ENCODE measurements at regions not wholly inside any gene's neighbourhood (a gene's known extent, or its start where the extent isn't known, plus 50 kb on each side); places are given as distances from the start of the nearest gene placed in this dataset.

DNA sequence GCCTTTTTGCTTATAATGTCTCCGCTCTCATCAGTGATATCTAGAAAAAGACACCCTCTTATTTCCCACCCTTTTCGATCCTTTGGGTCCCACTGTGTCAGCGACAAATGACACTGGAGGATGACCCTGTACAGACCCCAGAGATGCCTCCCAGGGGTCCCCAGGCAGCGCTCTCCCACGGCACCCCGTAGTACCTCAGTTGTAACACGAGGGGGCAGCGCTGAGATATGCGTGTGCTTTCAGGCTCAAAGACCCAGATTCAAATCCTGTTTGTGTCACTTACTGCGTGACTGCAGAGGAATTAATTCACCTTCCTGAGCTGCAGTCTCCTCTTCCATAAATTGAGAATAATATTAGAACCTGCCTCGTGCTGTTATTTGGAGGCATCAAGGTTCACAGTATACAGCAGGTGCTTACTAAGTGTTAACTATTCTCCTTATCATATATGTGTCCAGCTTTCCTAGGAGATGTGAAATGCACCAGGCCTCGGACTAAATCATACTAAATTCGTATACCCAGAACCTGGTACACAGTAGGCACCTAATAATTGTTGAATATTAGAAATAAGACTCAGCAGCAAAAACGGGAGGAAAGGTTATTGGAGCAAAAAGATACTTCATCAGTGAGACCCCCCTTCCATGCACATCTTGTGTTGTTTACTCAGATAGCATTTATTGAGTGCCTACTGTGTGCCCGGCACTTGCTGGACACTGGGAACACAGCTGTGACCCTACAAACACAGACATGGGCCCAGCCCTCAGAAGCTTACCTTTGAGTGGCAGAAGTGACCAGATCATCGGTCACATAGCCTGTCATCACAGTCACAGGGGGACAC lies 99.9 kb downstream of the PHETA1 start:
- no peak for DNase-seq
- Histone ChIP-seq H3K4me1 (ENCODE audit: control insufficient read depth in 5 of 5, insufficient read depth in 5 of 5, low read length in 5 of 5) (peaks cover 0 to 14% (median 5%) of the 10 kb centered on the region in 5 donors), H3K9me3 (ENCODE audit: control insufficient read depth in 4 of 4, insufficient read depth in 3 of 4, low read length in 3 of 4) (peaks cover 0 to 5% (median 0%) of the 10 kb centered on the region in 4 donors), H3K27ac (ENCODE audit: low read depth in 1 of 2, low read length in 1 of 2) (no peak overlapping the region), H3K4me3 (no peak overlapping the region), H3K36me3 (ENCODE audit: control insufficient read depth in 4 of 4, insufficient read depth in 4 of 4, low read length in 4 of 4) (no peaks in the 10 kb centered on the region), H3K27me3 (ENCODE audit: control insufficient read depth in 3 of 3, insufficient read depth in 3 of 3, low read length in 2 of 3) (peaks cover 0 to 5% (median 2%) of the 10 kb centered on the region in 3 donors), H3K9ac (ENCODE audit: insufficient read depth in 1 of 2, low read length in 2 of 2) (no peak overlapping the region)
- WGBS, 2 donors = 78 to 84% methylated on average over 16 of the region's 16 CpGs
- TF ChIP-seq, protein P1, sequence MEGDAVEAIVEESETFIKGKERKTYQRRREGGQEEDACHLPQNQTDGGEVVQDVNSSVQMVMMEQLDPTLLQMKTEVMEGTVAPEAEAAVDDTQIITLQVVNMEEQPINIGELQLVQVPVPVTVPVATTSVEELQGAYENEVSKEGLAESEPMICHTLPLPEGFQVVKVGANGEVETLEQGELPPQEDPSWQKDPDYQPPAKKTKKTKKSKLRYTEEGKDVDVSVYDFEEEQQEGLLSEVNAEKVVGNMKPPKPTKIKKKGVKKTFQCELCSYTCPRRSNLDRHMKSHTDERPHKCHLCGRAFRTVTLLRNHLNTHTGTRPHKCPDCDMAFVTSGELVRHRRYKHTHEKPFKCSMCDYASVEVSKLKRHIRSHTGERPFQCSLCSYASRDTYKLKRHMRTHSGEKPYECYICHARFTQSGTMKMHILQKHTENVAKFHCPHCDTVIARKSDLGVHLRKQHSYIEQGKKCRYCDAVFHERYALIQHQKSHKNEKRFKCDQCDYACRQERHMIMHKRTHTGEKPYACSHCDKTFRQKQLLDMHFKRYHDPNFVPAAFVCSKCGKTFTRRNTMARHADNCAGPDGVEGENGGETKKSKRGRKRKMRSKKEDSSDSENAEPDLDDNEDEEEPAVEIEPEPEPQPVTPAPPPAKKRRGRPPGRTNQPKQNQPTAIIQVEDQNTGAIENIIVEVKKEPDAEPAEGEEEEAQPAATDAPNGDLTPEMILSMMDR (IDR thresholded peaks at IDR 0.05; ENCODE audit: control extremely low read depth, extremely low read depth) = no peak
- no peak for ATAC-seq (ENCODE audit: insufficient read depth, low FRiP score)

DNA sequence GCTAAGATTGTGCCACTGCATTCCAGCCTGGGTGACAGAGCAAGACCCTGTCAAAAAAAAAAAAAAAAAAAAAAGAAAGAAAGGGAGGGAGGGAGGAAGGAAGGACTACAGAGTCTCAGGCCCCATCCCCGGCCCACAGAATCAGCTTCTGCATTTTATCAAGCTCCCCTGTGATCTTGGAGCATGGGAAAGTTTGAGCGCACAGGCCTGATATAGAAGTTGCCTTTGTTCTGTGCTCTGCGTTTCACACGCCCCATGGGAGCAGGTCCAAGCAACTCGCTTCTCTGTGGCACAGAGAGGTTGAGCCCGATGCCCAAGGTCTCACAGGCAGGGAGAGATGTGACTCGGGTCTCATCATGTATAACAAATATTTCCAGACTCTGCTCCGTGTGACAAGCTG lies 101.8 kb downstream of the PHETA1 start:
- no peak for ATAC-seq (ENCODE audit: insufficient read depth, low FRiP score)
- WGBS, 2 donors = 61 to 63% methylated on average over 8 of the region's 8 CpGs
- Histone ChIP-seq H3K4me3 (no peak overlapping the region), H3K27ac (ENCODE audit: low read depth in 1 of 2, low read length in 1 of 2) (no peak overlapping the region), H3K27me3 (ENCODE audit: control insufficient read depth in 3 of 3, insufficient read depth in 3 of 3, low read length in 2 of 3) (peaks cover 0 to 4% (median 2%) of the 10 kb centered on the region in 3 donors), H3K9me3 (ENCODE audit: control insufficient read depth in 4 of 4, insufficient read depth in 3 of 4, low read length in 3 of 4) (peaks cover 0 to 1% (median 0%) of the 10 kb centered on the region in 4 donors), H3K36me3 (ENCODE audit: control insufficient read depth in 4 of 4, insufficient read depth in 4 of 4, low read length in 4 of 4) (no peaks in the 10 kb centered on the region), H3K9ac (ENCODE audit: insufficient read depth in 1 of 2, low read length in 2 of 2) (no peak overlapping the region), H3K4me1 (ENCODE audit: control insufficient read depth in 5 of 5, insufficient read depth in 5 of 5, low read length in 5 of 5) (peaks cover 0 to 14% (median 5%) of the 10 kb centered on the region in 5 donors)
- DNase-seq = no peak
- TF ChIP-seq, protein P1 (IDR thresholded peaks at IDR 0.05; ENCODE audit: control extremely low read depth, extremely low read depth) = no peak

DNA sequence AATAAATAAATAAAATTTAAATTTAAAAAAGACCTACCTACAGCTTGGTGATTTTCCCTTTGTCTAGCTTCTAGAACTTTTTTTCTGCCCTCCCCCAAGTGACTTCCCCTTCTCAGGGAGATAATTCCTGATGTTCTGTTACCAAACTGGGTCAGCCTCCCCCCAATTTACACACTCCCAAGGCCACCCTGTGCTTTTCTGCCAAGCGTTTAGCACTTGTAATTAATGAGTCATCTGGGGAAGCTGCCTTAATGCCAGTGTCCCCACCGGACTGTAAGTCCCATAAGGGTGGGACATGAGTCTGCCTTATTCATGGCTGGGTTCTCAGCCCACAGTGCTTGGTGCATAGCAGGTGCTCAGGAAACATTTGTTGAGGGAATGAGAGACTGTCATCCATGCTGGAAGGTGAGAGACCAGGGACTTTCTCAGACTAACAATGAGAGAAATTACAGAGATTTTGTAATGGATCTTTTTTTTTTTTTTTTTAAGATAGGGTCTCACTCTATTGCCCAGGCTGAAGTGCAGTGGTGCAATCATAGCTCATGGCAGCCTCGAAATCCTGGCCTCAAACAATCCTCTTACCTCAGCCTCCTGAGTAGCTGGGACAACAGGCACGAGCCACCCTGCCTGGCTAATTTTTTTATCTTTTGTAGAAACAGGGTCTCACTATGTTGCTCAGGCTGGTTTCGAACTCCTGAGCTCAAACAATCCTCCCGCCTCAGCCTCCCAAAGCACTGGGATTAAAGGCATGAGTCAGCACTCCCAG lies 106.8 kb downstream of the PHETA1 start:
- Histone ChIP-seq H3K4me3 (no peak overlapping the region), H3K9me3 (ENCODE audit: control insufficient read depth in 4 of 4, insufficient read depth in 3 of 4, low read length in 3 of 4) (peaks cover 0 to 1% (median 0%) of the 10 kb centered on the region in 4 donors), H3K4me1 (ENCODE audit: control insufficient read depth in 5 of 5, insufficient read depth in 5 of 5, low read length in 5 of 5) (peaks cover 0 to 1% (median 0%) of the 10 kb centered on the region in 5 donors), H3K27me3 (ENCODE audit: control insufficient read depth in 3 of 3, insufficient read depth in 3 of 3, low read length in 2 of 3) (no peaks in the 10 kb centered on the region), H3K9ac (ENCODE audit: insufficient read depth in 1 of 2, low read length in 2 of 2) (no peak overlapping the region), H3K36me3 (ENCODE audit: control insufficient read depth in 4 of 4, insufficient read depth in 4 of 4, low read length in 4 of 4) (no peaks in the 10 kb centered on the region), H3K27ac (ENCODE audit: low read depth in 1 of 2, low read length in 1 of 2) (no peak overlapping the region)
- WGBS, 2 donors = 64 to 65% methylated on average over 6 of the region's 6 CpGs
- ATAC-seq (ENCODE audit: insufficient read depth, low FRiP score) (no peak), DNase-seq (no peak)
- TF ChIP-seq, protein P1 (IDR thresholded peaks at IDR 0.05; ENCODE audit: control extremely low read depth, extremely low read depth) = no peak

All from lung (tissue), 11 donors.